GM23338 (cell line): ENCODE measurements at regions not wholly inside any gene's neighbourhood (a gene's known extent, or its start where the extent isn't known, plus 50 kb on each side); places are given as distances from the start of the nearest gene placed in this dataset.

Source experiments
- ATAC-seq: fragments of 200-7000 bp; cut with Tn5 transposase; 3 replicates; pipeline ENCODE4 v1.9.1; 2020
- DNase-seq: peaks from one replicate; pipeline ENCODE4 v3.0.0-alpha.2; 2015; ENCODE audit warnings: low spot score
- H2AFZ ChIP-seq: fragments of 200-600 bp; sonication (generic); 2 replicates; pipeline ENCODE4 v1.8.0; 2016; ENCODE audit warnings: antibody characterized with exemption, mild to moderate bottlenecking, moderate library complexity
- H3F3A ChIP-seq: fragments of 200-600 bp; sonication (generic); replicated peaks from 2 replicates; pipeline ENCODE4 v1.8.0; 2017; ENCODE audit warnings: antibody characterized with exemption, mixed run types, low read depth
- H3K27ac ChIP-seq: fragments of 200-600 bp; sonication (generic); 2 replicates; pipeline ENCODE4 v1.6.1; 2016; ENCODE audit warnings: low read depth
- H3K27me3 ChIP-seq: fragments of 200-600 bp; sonication (generic); 2 replicates; pipeline ENCODE4 v1.8.0; 2016; ENCODE audit warnings: mild to moderate bottlenecking, mixed run types, moderate library complexity; ENCODE audit not compliant: insufficient read depth
- H3K36me3 ChIP-seq: fragments of 200-600 bp; sonication (generic); 2 replicates; pipeline ENCODE4 v1.8.0; 2016; ENCODE audit warnings: mild to moderate bottlenecking; ENCODE audit not compliant: insufficient read depth
- H3K4me1 ChIP-seq: fragments of 200-600 bp; sonication (generic); 2 replicates; pipeline ENCODE4 v1.8.0; 2016; ENCODE audit warnings: mild to moderate bottlenecking, moderate library complexity; ENCODE audit not compliant: insufficient read depth
- H3K4me2 ChIP-seq: fragments of 200-600 bp; sonication (generic); 2 replicates; pipeline ENCODE4 v1.7.1; 2017; ENCODE audit warnings: mixed run types
- H3K4me3 ChIP-seq: fragments of 200-600 bp; sonication (generic); 2 replicates; pipeline ENCODE4 v1.6.1; 2016; ENCODE audit warnings: mixed run types
- H3K79me2 ChIP-seq: fragments of 200-600 bp; sonication (generic); replicated peaks from 2 replicates; pipeline ENCODE4 v1.8.0; 2017; ENCODE audit warnings: mild to moderate bottlenecking; ENCODE audit not compliant: insufficient read depth
- H3K9me2 ChIP-seq: fragments of 200-600 bp; sonication (generic); 2 replicates; pipeline ENCODE4 v1.8.0; 2017; ENCODE audit not compliant: insufficient read depth
- H4K20me1 ChIP-seq: fragments of 200-600 bp; sonication (generic); replicated peaks from 2 replicates; pipeline ENCODE4 v1.8.0; 2017; ENCODE audit warnings: mild to moderate bottlenecking; ENCODE audit not compliant: insufficient read depth
- H3K27ac Mint-ChIP-seq: 2 replicates; pipeline ENCODE4 v1.8.0; 2020; ENCODE audit warnings: inconsistent platforms, mild to moderate bottlenecking, moderate library complexity, mixed read lengths
- H3K27me3 Mint-ChIP-seq: 3 replicates; pipeline ENCODE4 v1.8.0; 2022; ENCODE audit warnings: low read depth, mild to moderate bottlenecking, moderate library complexity, mixed read lengths, inconsistent platforms; ENCODE audit not compliant: insufficient read depth, poor library complexity
- H3K36me3 Mint-ChIP-seq: 3 replicates; pipeline ENCODE4 v1.8.0; 2021; ENCODE audit warnings: low read depth, mild to moderate bottlenecking, inconsistent platforms, moderate library complexity, mixed read lengths
- H3K4me1 Mint-ChIP-seq: 3 replicates; pipeline ENCODE4 v1.8.0; 2020; ENCODE audit warnings: mild to moderate bottlenecking, inconsistent platforms, mixed read lengths
- H3K4me3 Mint-ChIP-seq: 3 replicates; pipeline ENCODE4 v1.8.0; 2021; ENCODE audit warnings: moderate library complexity, mild to moderate bottlenecking, inconsistent platforms, mixed read lengths
- H3K9me3 Mint-ChIP-seq: 3 replicates; pipeline ENCODE4 v1.8.0; 2020; ENCODE audit warnings: moderate library complexity, mild to moderate bottlenecking, inconsistent platforms, mixed read lengths
- EZH2phosphoT487 ChIP-seq: fragments of 200-600 bp; sonication (generic); IDR thresholded peaks from one replicate; pipeline ENCODE4 v1.8.1; 2018; ENCODE audit warnings: antibody characterized with exemption; ENCODE audit not compliant: unreplicated experiment
- JUNB ChIP-seq: IDR thresholded peaks from one replicate; pipeline ENCODE4 v1.6.1; 2016; ENCODE audit warnings: antibody characterized with exemption; ENCODE audit not compliant: unreplicated experiment
- NANOG ChIP-seq: IDR thresholded peaks from 2 replicates; pipeline ENCODE4 v1.6.1; 2016; ENCODE audit warnings: antibody characterized with exemption, borderline replicate concordance
- POLR2AphosphoS5 ChIP-seq: IDR thresholded peaks from 2 replicates; pipeline ENCODE4 v1.6.1; 2016; ENCODE audit warnings: antibody characterized with exemption, low read depth
- REST ChIP-seq: IDR thresholded peaks from one replicate; pipeline ENCODE4 v1.6.1; 2018; ENCODE audit warnings: antibody characterized with exemption; ENCODE audit not compliant: unreplicated experiment
- ZNF114 ChIP-seq: fragments of 250-450 bp; sonication (Bioruptor Pico); IDR thresholded peaks from 2 replicates; pipeline ENCODE4 v1.5.0; 2020; ENCODE audit warnings: mild to moderate bottlenecking, moderate library complexity
- ZNF462 ChIP-seq: fragments of 250-450 bp; sonication (Bioruptor Pico); IDR thresholded peaks from 2 replicates; pipeline ENCODE4 v1.5.0; 2020; ENCODE audit warnings: mild to moderate bottlenecking, moderate library complexity

- TF ChIP-seq REST: no peak
- no peak for TF ChIP-seq NANOG
- TF ChIP-seq ZNF114 (CRISPR knock-in tag): no peak
- no peak for TF ChIP-seq EZH2phosphoT487
- TF ChIP-seq ZNF462 (CRISPR knock-in tag): no peak
- TF ChIP-seq JUNB: no peak
Observed at GRCh38 chr7:3153118-3153517, 109.5 kb upstream of the CARD11 start (continued).

- no peaks in the 10 kb centered on the region for H3K9me2 ChIP-seq
- no peak overlapping the region for H3K4me2 ChIP-seq
- Mint-ChIP-seq H3K9me3 (peaks cover 9% of the 10 kb centered on the region), H3K36me3 (peaks cover 3% of the 10 kb centered on the region; the same call in 2 of the 3 replicates), H3K27me3 (peaks cover 3% of the 10 kb centered on the region), H3K4me1 (peaks cover 13% of the 10 kb centered on the region), H3K4me3 (no peak overlapping the region), H3K27ac (no peak overlapping the region)
- H3K36me3 ChIP-seq: no peaks in the 10 kb centered on the region
- no peaks in the 10 kb centered on the region for H3K27me3 ChIP-seq
- no peak overlapping the region for H3K27ac ChIP-seq
- H4K20me1 ChIP-seq: no peaks in the 10 kb centered on the region
- H2AFZ ChIP-seq: no peak overlapping the region
- H3K4me3 ChIP-seq: no peak overlapping the region
- no peaks in the 10 kb centered on the region for H3K4me1 ChIP-seq
- ATAC-seq: no peak
- no peaks in the 10 kb centered on the region for H3K79me2 ChIP-seq
- DNase-seq: no peak
- H3F3A ChIP-seq: no peaks in the 10 kb centered on the region
- TF ChIP-seq ZNF114 (CRISPR knock-in tag) (no peak), EZH2phosphoT487 (no peak), POLR2AphosphoS5 (no peak), NANOG (no peak)
Observed at GRCh38 chr7:3154317-3154716, 110.7 kb upstream of the CARD11 start.
